ENCODE measurements at regions not wholly inside any gene's neighbourhood (a gene's known extent, or its start where the extent isn't known, plus 50 kb on each side); places are given as distances from the start of the nearest gene placed in this dataset.

GRCh38 chr3:104990758-104991157, 376.0 kb upstream of the ALCAM start:
- DNase-seq (no peak), ATAC-seq (ENCODE audit: insufficient read depth, low FRiP score) (no peak)
- 68 to 78% methylated on average over 2 of the region's 2 CpGs for WGBS, 2 donors
- Histone ChIP-seq H3K27ac (ENCODE audit: low read depth in 1 of 2, low read length in 1 of 2) (no peak overlapping the region), H3K4me3 (no peak overlapping the region), H3K36me3 (ENCODE audit: control insufficient read depth in 4 of 4, insufficient read depth in 4 of 4, low read length in 4 of 4) (no peaks in the 10 kb centered on the region), H3K9ac (ENCODE audit: insufficient read depth in 1 of 2, low read length in 2 of 2) (no peak overlapping the region), H3K9me3 (ENCODE audit: control insufficient read depth in 4 of 4, insufficient read depth in 3 of 4, low read length in 3 of 4) (no peaks in the 10 kb centered on the region), H3K27me3 (ENCODE audit: control insufficient read depth in 3 of 3, insufficient read depth in 3 of 3, low read length in 2 of 3) (no peaks in the 10 kb centered on the region), H3K4me1 (ENCODE audit: control insufficient read depth in 5 of 5, insufficient read depth in 5 of 5, low read length in 5 of 5) (no peaks in the 10 kb centered on the region)
- TF ChIP-seq, protein P1, sequence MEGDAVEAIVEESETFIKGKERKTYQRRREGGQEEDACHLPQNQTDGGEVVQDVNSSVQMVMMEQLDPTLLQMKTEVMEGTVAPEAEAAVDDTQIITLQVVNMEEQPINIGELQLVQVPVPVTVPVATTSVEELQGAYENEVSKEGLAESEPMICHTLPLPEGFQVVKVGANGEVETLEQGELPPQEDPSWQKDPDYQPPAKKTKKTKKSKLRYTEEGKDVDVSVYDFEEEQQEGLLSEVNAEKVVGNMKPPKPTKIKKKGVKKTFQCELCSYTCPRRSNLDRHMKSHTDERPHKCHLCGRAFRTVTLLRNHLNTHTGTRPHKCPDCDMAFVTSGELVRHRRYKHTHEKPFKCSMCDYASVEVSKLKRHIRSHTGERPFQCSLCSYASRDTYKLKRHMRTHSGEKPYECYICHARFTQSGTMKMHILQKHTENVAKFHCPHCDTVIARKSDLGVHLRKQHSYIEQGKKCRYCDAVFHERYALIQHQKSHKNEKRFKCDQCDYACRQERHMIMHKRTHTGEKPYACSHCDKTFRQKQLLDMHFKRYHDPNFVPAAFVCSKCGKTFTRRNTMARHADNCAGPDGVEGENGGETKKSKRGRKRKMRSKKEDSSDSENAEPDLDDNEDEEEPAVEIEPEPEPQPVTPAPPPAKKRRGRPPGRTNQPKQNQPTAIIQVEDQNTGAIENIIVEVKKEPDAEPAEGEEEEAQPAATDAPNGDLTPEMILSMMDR (IDR thresholded peaks at IDR 0.05; ENCODE audit: control extremely low read depth, extremely low read depth): no peak

GRCh38 chr3:104992676-104993075, 374.0 kb upstream of the ALCAM start:
- Histone ChIP-seq H3K9ac (ENCODE audit: insufficient read depth in 1 of 2, low read length in 2 of 2) (no peak overlapping the region), H3K4me3 (no peak overlapping the region), H3K4me1 (ENCODE audit: control insufficient read depth in 5 of 5, insufficient read depth in 5 of 5, low read length in 5 of 5) (no peaks in the 10 kb centered on the region), H3K36me3 (ENCODE audit: control insufficient read depth in 4 of 4, insufficient read depth in 4 of 4, low read length in 4 of 4) (no peaks in the 10 kb centered on the region), H3K27me3 (ENCODE audit: control insufficient read depth in 3 of 3, insufficient read depth in 3 of 3, low read length in 2 of 3) (no peaks in the 10 kb centered on the region), H3K27ac (ENCODE audit: low read depth in 1 of 2, low read length in 1 of 2) (no peak overlapping the region), H3K9me3 (ENCODE audit: control insufficient read depth in 4 of 4, insufficient read depth in 3 of 4, low read length in 3 of 4) (peaks cover 0 to 7% (median 1%) of the 10 kb centered on the region in 4 donors)
- TF ChIP-seq, protein P1 (IDR thresholded peaks at IDR 0.05; ENCODE audit: control extremely low read depth, extremely low read depth): no peak
- no peak for DNase-seq
- no peak for ATAC-seq (ENCODE audit: insufficient read depth, low FRiP score)
- WGBS, 2 donors: 83 to 86% methylated on average over 3 of the region's 3 CpGs

DNA sequence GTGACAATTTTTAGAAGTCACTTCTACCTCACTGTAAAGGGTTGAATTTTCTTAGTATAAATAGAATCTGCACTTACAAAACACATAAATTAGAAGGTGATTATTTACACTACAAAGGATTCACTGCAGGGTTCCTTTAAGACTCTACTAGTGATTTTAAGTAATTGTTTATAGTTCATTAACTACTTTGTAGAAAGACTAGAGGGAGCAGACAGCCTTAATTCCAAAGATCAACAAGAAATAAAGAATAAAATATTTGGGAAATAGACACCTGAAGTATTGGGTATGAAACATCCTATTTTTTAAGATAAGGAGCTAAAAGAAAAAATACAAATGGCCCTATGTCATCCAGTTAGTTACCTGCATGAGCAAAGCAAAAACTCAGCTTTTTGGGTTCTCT, 360.5 kb upstream of the ALCAM start:
- Histone ChIP-seq H3K27me3 (ENCODE audit: control insufficient read depth in 3 of 3, insufficient read depth in 3 of 3, low read length in 2 of 3) (no peaks in the 10 kb centered on the region), H3K27ac (ENCODE audit: low read depth in 1 of 2, low read length in 1 of 2) (no peak overlapping the region), H3K4me3 (no peak overlapping the region), H3K9me3 (ENCODE audit: control insufficient read depth in 4 of 4, insufficient read depth in 3 of 4, low read length in 3 of 4) (no peaks in the 10 kb centered on the region), H3K9ac (ENCODE audit: insufficient read depth in 1 of 2, low read length in 2 of 2) (no peak overlapping the region), H3K4me1 (ENCODE audit: control insufficient read depth in 5 of 5, insufficient read depth in 5 of 5, low read length in 5 of 5) (no peaks in the 10 kb centered on the region), H3K36me3 (ENCODE audit: control insufficient read depth in 4 of 4, insufficient read depth in 4 of 4, low read length in 4 of 4) (no peaks in the 10 kb centered on the region)
- TF ChIP-seq, protein P1 (IDR thresholded peaks at IDR 0.05; ENCODE audit: control extremely low read depth, extremely low read depth): no peak
- DNase-seq (no peak), ATAC-seq (ENCODE audit: insufficient read depth, low FRiP score) (no peak)

DNA sequence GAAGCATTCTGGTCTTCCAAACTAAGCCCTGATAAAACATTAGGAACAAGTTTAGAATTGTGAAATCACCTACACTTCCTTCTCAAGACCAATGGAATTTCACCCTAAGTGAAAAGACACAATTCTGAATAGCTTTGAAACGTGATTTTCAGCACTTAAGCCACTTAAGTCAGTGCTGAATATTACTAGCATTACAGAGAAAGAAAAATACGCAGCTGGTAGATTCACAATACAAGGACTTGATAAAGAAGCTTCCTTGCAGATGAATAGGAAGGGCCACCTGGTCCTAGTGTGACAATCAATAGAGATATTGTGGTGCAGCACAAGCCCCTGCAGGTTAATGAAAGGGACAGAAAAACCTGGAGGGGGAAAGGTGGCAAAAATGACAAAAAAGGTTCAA, 353.1 kb upstream of the ALCAM start:
- Histone ChIP-seq H3K9me3 (ENCODE audit: control insufficient read depth in 4 of 4, insufficient read depth in 3 of 4, low read length in 3 of 4) (no peaks in the 10 kb centered on the region), H3K4me3 (no peak overlapping the region), H3K4me1 (ENCODE audit: control insufficient read depth in 5 of 5, insufficient read depth in 5 of 5, low read length in 5 of 5) (peaks cover 0 to 3% (median 0%) of the 10 kb centered on the region in 5 donors), H3K27me3 (ENCODE audit: control insufficient read depth in 3 of 3, insufficient read depth in 3 of 3, low read length in 2 of 3) (no peaks in the 10 kb centered on the region), H3K9ac (ENCODE audit: insufficient read depth in 1 of 2, low read length in 2 of 2) (no peak overlapping the region), H3K36me3 (ENCODE audit: control insufficient read depth in 4 of 4, insufficient read depth in 4 of 4, low read length in 4 of 4) (no peaks in the 10 kb centered on the region), H3K27ac (ENCODE audit: low read depth in 1 of 2, low read length in 1 of 2) (no peak overlapping the region)
- TF ChIP-seq, protein P1 (IDR thresholded peaks at IDR 0.05; ENCODE audit: control extremely low read depth, extremely low read depth): no peak
- DNase-seq (peak in 2 of 3 donors; percentile 22 to 60), ATAC-seq (ENCODE audit: insufficient read depth, low FRiP score) (peak; percentile 33)
- WGBS, 2 donors: 48 to 56% methylated on average over 2 of the region's 2 CpGs

All from lung (tissue), 11 donors.